ENCODE measurements at regions not wholly inside any gene's neighbourhood (a gene's known extent, or its start where the extent isn't known, plus 50 kb on each side); places are given as distances from the start of the nearest gene placed in this dataset.

DNA sequence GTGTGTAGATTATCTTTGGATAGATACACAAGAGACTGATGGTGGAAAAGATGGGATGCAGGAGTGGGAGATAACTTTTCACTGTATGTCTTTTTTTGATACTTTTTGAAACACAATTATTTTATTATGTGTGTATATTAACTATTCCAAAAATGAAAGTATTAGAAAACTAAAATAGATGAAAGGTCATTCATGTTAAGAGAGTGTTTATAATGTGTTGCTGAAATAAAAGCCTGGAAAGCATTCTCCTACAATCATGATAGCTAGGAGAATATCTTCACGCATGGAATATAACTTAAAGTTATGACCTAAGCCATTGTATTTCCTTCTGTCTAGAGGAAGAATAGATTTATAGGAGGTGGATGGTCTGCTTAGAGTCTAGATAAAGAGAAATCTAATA, 154.8 kb upstream of the MAST4 start:
- TF ChIP-seq, protein P1, sequence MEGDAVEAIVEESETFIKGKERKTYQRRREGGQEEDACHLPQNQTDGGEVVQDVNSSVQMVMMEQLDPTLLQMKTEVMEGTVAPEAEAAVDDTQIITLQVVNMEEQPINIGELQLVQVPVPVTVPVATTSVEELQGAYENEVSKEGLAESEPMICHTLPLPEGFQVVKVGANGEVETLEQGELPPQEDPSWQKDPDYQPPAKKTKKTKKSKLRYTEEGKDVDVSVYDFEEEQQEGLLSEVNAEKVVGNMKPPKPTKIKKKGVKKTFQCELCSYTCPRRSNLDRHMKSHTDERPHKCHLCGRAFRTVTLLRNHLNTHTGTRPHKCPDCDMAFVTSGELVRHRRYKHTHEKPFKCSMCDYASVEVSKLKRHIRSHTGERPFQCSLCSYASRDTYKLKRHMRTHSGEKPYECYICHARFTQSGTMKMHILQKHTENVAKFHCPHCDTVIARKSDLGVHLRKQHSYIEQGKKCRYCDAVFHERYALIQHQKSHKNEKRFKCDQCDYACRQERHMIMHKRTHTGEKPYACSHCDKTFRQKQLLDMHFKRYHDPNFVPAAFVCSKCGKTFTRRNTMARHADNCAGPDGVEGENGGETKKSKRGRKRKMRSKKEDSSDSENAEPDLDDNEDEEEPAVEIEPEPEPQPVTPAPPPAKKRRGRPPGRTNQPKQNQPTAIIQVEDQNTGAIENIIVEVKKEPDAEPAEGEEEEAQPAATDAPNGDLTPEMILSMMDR (IDR thresholded peaks at IDR 0.05) = no peak
- no peak for TF ChIP-seq POLR2A (IDR thresholded peaks at IDR 0.05)
